AG04450 (cell line): ENCODE measurements at regions not wholly inside any gene's neighbourhood (a gene's known extent, or its start where the extent isn't known, plus 50 kb on each side); places are given as distances from the start of the nearest gene placed in this dataset.

Experiments used
- CTCF ChIA-PET: fragments of 300-600, 350-600 bp; formaldehyde crosslinking; extraction: SDS; loops from one replicate; lab custom pipeline; 2022; ENCODE audit warnings: antibody characterized with exemption, inconsistent platforms; lab: Charles Lee
- POLR2A ChIA-PET: fragments of 350-600 bp; formaldehyde crosslinking; extraction: SDS; loops from one replicate; lab custom pipeline; 2021; ENCODE audit warnings: antibody characterized with exemption, inconsistent platforms; lab: Yijun Ruan, JAX
- DNase-seq: peaks from one replicate; pipeline ENCODE4 v3.0.0-alpha.2; 2011; ENCODE audit warnings: low read depth, low spot score
- H3K27ac ChIP-seq: one replicate; pipeline ENCODE4 v1.5.1; 2012; ENCODE audit warnings: low read depth, low read length, control low read depth
- H3K27me3 ChIP-seq: one replicate; pipeline ENCODE4 v1.6.0; 2012; ENCODE audit warnings: low read length; ENCODE audit not compliant: control insufficient read depth, insufficient read depth
- H3K4me3 ChIP-seq: 2 replicates; pipeline ENCODE4 v1.5.1; 2011; ENCODE audit warnings: mild to moderate bottlenecking, low read depth, low read length, control low read depth
- H3K9me3 ChIP-seq: 2 replicates; pipeline ENCODE4 v1.5.1; 2012; ENCODE audit warnings: low read length; ENCODE audit not compliant: control insufficient read depth, insufficient read depth
- TF ChIP-seq, protein P1 (sequence below): IDR thresholded peaks from 2 replicates; pipeline ENCODE4 v1.5.1; 2011; ENCODE audit warnings: low read depth, low read length, control low read depth, inconsistent platforms

DNA sequence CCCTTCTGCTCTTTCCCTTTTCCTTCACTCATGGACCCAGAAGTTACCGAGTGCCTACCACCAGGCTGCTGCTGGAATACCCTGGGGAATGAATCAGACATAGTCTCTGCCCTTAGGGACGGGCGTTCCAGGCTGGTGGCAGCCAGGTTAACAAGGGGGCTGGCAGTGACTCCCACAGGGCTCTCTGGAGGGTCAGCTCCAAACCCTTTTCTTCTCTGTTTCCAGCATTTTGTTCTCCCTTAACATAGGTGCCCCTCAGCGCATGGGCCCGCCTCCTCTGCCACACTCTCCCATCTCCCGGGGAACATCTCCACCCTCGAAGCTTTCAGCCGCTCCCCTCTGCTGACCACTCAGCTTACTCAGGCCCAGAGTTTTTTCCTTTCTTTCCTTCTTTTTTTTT is 62.9 kb upstream of the LRP8 start:
- DNase-seq, result no peak
- ChIA-PET CTCF (interaction anchor here (0.6 to 8.9 kb wide), 3 partner anchors 111 to 506 kb away, joined by 3 to 127 read pairs (median 5); no protein-coding TSS in a partner anchor), POLR2A (no interaction called here)
- H3K27me3 ChIP-seq, result peaks cover 21% of the 10 kb centered on the region
- no peak overlapping the region for H3K4me3 ChIP-seq
- TF ChIP-seq, protein P1, sequence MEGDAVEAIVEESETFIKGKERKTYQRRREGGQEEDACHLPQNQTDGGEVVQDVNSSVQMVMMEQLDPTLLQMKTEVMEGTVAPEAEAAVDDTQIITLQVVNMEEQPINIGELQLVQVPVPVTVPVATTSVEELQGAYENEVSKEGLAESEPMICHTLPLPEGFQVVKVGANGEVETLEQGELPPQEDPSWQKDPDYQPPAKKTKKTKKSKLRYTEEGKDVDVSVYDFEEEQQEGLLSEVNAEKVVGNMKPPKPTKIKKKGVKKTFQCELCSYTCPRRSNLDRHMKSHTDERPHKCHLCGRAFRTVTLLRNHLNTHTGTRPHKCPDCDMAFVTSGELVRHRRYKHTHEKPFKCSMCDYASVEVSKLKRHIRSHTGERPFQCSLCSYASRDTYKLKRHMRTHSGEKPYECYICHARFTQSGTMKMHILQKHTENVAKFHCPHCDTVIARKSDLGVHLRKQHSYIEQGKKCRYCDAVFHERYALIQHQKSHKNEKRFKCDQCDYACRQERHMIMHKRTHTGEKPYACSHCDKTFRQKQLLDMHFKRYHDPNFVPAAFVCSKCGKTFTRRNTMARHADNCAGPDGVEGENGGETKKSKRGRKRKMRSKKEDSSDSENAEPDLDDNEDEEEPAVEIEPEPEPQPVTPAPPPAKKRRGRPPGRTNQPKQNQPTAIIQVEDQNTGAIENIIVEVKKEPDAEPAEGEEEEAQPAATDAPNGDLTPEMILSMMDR, result no peak
- H3K27ac ChIP-seq, result no peak overlapping the region
- H3K9me3 ChIP-seq, result no peaks in the 10 kb centered on the region

DNA sequence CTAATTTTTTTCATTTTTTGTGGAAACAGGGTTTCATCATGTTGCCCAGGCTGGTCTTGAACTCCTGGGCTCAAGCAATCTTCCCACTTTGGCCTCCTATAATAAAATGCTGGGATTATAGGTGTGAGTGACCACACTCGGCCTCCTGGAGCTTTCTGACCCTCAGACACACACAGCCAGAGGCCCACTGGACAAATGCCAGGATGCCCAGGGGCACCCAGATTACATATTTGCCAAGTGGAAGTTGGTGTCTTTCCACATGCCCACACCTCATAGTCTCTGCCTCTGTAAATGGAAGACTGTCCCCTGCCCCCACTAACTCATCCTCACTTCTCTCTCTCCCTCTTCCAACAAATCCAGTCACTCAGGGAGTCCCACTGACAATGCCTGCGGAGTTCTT is 63.4 kb upstream of the LRP8 start:
- ChIA-PET CTCF (interaction anchor here (0.5 to 8.9 kb wide), 2 partner anchors 112 to 690 kb away, joined by 5 to 127 read pairs; no protein-coding TSS in a partner anchor), POLR2A (no interaction called here)
- Histone ChIP-seq H3K4me3 (no peak overlapping the region), H3K27me3 (peaks cover 24% of the 10 kb centered on the region), H3K27ac (no peak overlapping the region), H3K9me3 (no peaks in the 10 kb centered on the region)
- DNase-seq, result no peak
- TF ChIP-seq, protein P1, result no peak

DNA sequence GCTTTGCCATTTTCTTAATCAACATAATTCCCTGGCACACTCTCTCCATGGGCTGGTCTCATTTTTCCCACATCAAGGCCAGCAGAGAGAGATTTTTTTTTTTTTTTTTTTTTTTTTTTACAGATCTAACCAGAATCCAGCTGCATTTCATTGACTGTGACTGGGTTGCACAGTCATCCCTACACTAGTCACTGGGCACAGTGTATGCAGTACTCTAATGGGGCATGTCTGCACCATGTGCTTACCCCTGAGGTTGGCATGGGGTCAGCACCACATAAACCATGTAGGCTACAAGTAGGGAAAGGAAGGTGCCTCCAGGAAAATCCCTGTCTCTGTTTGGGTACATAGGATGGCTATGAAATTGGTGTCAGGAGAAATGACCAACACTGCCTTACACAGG is 64.1 kb upstream of the LRP8 start:
- TF ChIP-seq, protein P1, result no peak
- Histone ChIP-seq H3K27me3 (peaks cover 24% of the 10 kb centered on the region), H3K4me3 (no peak overlapping the region), H3K27ac (no peak overlapping the region), H3K9me3 (no peaks in the 10 kb centered on the region)
- DNase-seq, result no peak
- ChIA-PET POLR2A (interaction anchor here (0.6 kb wide), 1 partner anchor 11 kb away, joined by 4 read pairs; no protein-coding TSS in a partner anchor), CTCF (interaction anchor here (0.6 to 8.9 kb wide), 4 partner anchors 12 to 416 kb away, joined by 3 to 127 read pairs (median 11); no protein-coding TSS in a partner anchor)

DNA sequence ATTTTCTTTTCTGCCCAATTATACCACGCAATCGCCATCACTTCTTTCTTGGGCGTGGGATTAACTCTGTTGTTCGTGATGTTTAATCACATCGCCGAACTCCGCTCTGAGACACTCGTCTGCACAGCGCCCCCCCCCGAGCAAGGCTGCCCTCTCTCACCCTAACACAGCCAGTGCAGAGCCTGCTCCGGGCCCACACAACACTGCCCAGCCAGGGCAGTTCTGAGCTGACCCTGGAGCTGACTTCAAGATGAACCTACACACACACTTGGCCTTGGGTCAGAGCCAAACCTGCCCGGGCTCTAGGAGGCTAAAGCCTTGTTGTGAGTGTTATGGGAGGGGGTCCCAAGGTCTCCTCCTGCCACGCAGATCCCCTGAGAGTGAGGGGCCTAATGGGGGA is 64.6 kb upstream of the LRP8 start:
- H3K27ac ChIP-seq, result no peak overlapping the region
- DNase-seq, result no peak
- ChIA-PET CTCF (interaction anchor here (0.6 to 8.9 kb wide), 12 partner anchors 9 to 415 kb away, joined by 3 to 127 read pairs (median 4); no protein-coding TSS in a partner anchor), POLR2A (interaction anchor here (0.6 kb wide), 1 partner anchor 11 kb away, joined by 4 read pairs; no protein-coding TSS in a partner anchor)
- H3K9me3 ChIP-seq, result no peaks in the 10 kb centered on the region
- no peak overlapping the region for H3K4me3 ChIP-seq
- peaks cover 24% of the 10 kb centered on the region for H3K27me3 ChIP-seq
- TF ChIP-seq, protein P1, result no peak

DNA sequence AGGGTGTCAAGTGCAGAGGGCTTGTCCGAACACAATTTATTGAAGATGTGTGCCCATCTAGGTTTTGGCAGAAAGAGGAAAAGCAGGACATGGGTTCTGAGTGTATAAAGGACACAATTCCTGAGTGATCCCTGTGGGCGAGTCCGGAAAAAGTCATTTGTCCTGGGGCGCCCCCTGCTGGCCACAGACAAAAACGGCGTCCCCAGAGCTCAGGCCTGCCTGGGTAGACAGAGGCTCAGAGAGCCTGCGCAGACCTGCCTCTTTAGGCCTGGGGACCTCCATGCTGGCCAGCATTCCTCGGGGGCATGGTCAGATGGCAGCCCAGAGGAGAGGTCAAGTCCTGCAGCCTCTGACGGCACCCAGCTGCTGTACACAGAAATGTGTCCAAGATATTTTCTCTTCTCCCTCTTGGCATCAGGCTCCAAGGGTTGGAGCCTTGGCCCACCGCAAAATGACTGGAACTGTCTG is 65.5 kb upstream of the LRP8 start:
- DNase-seq, result peak; percentile 34
- H3K9me3 ChIP-seq, result no peaks in the 10 kb centered on the region
- TF ChIP-seq, protein P1, result peak; percentile 90
- H3K4me3 ChIP-seq, result no peak overlapping the region
- ChIA-PET POLR2A (interaction anchor here (0.6 kb wide), 1 partner anchor 665 kb away, joined by 3 read pairs; no protein-coding TSS in a partner anchor), CTCF (interaction anchor here (0.6 to 8.9 kb wide), 18 partner anchors 10 to 379 kb away, joined by 3 to 127 read pairs (median 3); no protein-coding TSS in a partner anchor)
- peaks cover 20% of the 10 kb centered on the region for H3K27me3 ChIP-seq
- H3K27ac ChIP-seq, result no peak overlapping the region
